ENCODE measurements at regions not wholly inside any gene's neighbourhood (a gene's known extent, or its start where the extent isn't known, plus 50 kb on each side); places are given as distances from the start of the nearest gene placed in this dataset.
"Not testable (repeated sequence)": the region's sequence is repeated elsewhere in the genome, so short reads cannot be mapped to it uniquely, and the experiment has no call there.

GRCh38 chr5:29469581-29469980 lies 1723.9 kb upstream of the CDH6 start:
- H3K4me3 ChIP-seq (ENCODE audit: low read length): no peak overlapping the region
- no peak for TF ChIP-seq ZNF274 (IDR thresholded peaks at IDR 0.05; ENCODE audit: low read depth, low read length)

DNA sequence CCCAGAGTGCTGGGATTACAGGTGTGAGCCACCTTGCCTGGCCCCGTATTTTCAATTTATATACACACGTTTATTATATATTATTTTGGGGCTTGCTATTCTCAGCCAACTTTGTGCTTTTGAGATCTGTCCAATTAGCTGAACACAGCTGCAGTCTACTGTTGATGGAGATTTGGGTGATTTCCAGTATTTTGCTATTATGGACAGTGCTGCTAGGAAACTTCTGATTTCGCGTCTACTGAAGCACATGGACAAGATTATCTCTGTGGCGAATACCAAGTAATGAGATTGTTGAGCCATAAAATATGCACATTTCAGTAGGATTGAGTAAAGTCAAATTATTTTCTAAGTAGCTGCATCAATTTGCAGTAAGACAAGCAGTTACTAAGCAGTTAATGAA lies 1731.2 kb upstream of the CDH6 start:
- H3K4me3 ChIP-seq (ENCODE audit: low read length): no peak overlapping the region
- no peak for TF ChIP-seq ZNF274 (IDR thresholded peaks at IDR 0.05; ENCODE audit: low read depth, low read length)

GRCh38 chr5:29460971-29461559 lies 1732.4 kb upstream of the CDH6 start:
- no peak overlapping the region for H3K4me3 ChIP-seq (ENCODE audit: low read length)
- TF ChIP-seq ZNF274 (IDR thresholded peaks at IDR 0.05; ENCODE audit: low read depth, low read length): no peak

DNA sequence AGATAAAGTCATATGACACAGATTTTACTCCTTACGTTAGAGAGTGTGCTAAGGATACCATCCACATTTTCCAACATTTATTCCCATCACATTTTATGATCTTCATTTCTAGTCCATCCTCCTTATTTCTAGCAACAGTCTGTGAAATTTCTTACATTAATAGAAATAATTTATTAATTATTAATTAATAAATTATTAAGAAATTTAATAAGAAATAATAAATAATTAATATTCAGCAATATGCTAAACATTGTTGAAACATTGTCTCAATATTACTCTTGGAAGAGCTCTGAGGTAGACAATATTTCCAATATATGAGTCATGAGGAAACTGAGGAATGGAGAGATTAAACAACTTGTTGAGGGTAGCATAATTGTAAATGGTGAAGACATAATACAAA lies 1742.5 kb upstream of the CDH6 start:
- not testable (repeated sequence) for H3K4me3 ChIP-seq (ENCODE audit: low read length)

- TF ChIP-seq ZNF274 (IDR thresholded peaks at IDR 0.05; ENCODE audit: low read depth, low read length): no peak
- H3K4me3 ChIP-seq (ENCODE audit: low read length): no peak overlapping the region
Observed at GRCh38 chr5:29414681-29415080, 1778.8 kb upstream of the CDH6 start.

DNA sequence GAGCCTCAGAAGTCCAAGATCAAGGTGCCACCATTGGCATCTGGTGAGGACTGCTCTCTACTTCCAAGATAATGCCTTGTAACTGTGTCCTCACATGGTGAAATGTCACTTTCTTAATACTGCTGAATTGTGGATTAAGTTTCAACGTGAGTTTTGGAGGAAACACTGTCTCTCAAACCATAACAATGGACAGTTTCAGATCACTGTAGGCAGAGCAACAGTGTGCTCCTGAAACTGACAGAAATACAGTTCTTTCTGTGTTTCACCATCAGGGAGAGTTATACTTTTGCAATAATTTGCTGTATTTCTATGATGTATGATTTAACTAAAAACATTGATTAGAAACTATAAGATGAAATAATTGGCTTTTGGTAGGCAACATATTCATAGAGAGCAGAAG lies 1780.5 kb upstream of the CDH6 start:
- no peak overlapping the region for H3K4me3 ChIP-seq (ENCODE audit: low read length)
- no peak for TF ChIP-seq ZNF274 (IDR thresholded peaks at IDR 0.05; ENCODE audit: low read depth, low read length)

GRCh38 chr5:29402270-29402669 lies 1791.2 kb upstream of the CDH6 start:
- no peak for TF ChIP-seq ZNF274 (IDR thresholded peaks at IDR 0.05; ENCODE audit: low read depth, low read length)
- H3K4me3 ChIP-seq (ENCODE audit: low read length): no peak overlapping the region

DNA sequence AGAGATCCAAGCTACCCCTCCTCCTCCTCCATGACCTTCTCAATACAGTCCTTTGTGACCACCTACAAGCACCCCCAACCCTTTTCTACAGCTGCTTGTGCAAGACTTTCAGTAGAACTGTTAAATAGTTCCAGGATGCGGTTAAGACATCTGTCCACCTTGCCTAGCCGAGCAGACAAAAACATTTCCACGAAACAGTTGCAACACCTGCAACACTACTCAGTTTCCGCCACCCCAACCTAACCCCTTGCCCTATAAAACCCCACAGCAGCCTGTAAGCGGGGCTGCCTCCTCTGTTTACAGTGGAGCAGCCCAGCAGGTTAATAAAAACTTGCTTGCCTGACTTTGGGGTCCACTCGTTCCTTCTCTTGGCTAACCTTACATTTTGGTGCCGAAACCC lies 1803.5 kb upstream of the CDH6 start:
- no peak for TF ChIP-seq ZNF274 (IDR thresholded peaks at IDR 0.05; ENCODE audit: low read depth, low read length)
- H3K4me3 ChIP-seq (ENCODE audit: low read length): no peak overlapping the region

- TF ChIP-seq ZNF274 (IDR thresholded peaks at IDR 0.05; ENCODE audit: low read depth, low read length): no peak
Observed at GRCh38 chr5:29387384-29387783, 1806.1 kb upstream of the CDH6 start.

GRCh38 chr5:29382780-29383179 lies 1810.7 kb upstream of the CDH6 start:
- H3K4me3 ChIP-seq (ENCODE audit: low read length): no peak overlapping the region
- TF ChIP-seq ZNF274 (IDR thresholded peaks at IDR 0.05; ENCODE audit: low read depth, low read length): no peak

More at GRCh38 chr5:29387384-29387783, 1806.1 kb upstream of the CDH6 start:
- H3K4me3 ChIP-seq (ENCODE audit: low read length): no peak overlapping the region

DNA sequence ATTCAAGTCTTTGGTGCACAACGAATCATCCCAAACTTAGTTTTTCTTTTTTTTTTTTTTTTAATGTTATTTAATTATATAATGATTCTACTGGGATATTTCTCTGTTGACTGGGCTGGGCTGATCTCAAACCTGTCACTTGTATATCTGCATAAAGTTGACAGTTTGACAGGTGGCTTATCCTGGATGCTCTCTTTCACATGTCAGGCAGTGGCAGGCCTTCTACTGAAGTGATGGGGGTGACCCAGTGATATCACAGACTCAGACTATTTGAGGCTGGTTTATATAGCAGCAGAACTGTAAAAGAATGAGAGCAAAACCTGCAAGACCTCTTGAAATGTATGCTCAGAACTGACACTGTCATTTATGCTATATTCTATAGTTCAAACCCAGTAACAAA lies 1813.5 kb upstream of the CDH6 start:
- H3K4me3 ChIP-seq (ENCODE audit: low read length): no peak overlapping the region
- no peak for TF ChIP-seq ZNF274 (IDR thresholded peaks at IDR 0.05; ENCODE audit: low read depth, low read length)

GRCh38 chr5:29379619-29380018 lies 1813.9 kb upstream of the CDH6 start:
- H3K4me3 ChIP-seq (ENCODE audit: low read length): no peak overlapping the region
- TF ChIP-seq ZNF274 (IDR thresholded peaks at IDR 0.05; ENCODE audit: low read depth, low read length): no peak

DNA sequence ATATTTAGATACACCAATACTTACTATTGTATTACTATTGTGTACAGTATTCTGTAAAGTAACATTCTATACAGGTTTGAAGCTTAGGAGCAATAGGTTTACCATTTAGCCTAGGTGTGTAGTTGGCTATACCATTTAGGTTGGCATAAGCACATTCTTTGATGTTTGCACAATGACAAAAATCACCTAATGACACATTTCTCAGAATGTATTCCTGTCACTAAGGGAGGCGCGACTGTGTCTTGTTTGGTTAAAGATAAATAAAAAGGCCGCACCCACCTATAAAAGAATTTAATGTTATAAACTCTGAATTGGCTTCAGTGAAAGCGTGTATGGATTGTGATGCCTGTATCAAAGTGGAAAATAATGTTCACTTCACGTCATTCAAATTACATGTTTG lies 1815.4 kb upstream of the CDH6 start:
- TF ChIP-seq ZNF274 (IDR thresholded peaks at IDR 0.05; ENCODE audit: low read depth, low read length): no peak
- H3K4me3 ChIP-seq (ENCODE audit: low read length): no peak overlapping the region

- no peak overlapping the region for H3K4me3 ChIP-seq (ENCODE audit: low read length)
- TF ChIP-seq ZNF274 (IDR thresholded peaks at IDR 0.05; ENCODE audit: low read depth, low read length): no peak
Observed at GRCh38 chr5:29370248-29370647, 1823.2 kb upstream of the CDH6 start.

- TF ChIP-seq ZNF274 (IDR thresholded peaks at IDR 0.05; ENCODE audit: low read depth, low read length): no peak
- no peak overlapping the region for H3K4me3 ChIP-seq (ENCODE audit: low read length)
Observed at GRCh38 chr5:29367176-29367833, 1826.2 kb upstream of the CDH6 start.

GRCh38 chr5:29351170-29351569 lies 1842.3 kb upstream of the CDH6 start:
- TF ChIP-seq ZNF274 (IDR thresholded peaks at IDR 0.05; ENCODE audit: low read depth, low read length): no peak
- no peak overlapping the region for H3K4me3 ChIP-seq (ENCODE audit: low read length)
